ENCODE measurements at regions not wholly inside any gene's neighbourhood (a gene's known extent, or its start where the extent isn't known, plus 50 kb on each side); places are given as distances from the start of the nearest gene placed in this dataset.
"Not testable (repeated sequence)": the region's sequence is repeated elsewhere in the genome, so short reads cannot be mapped to it uniquely, and the experiment has no call there.

DNA sequence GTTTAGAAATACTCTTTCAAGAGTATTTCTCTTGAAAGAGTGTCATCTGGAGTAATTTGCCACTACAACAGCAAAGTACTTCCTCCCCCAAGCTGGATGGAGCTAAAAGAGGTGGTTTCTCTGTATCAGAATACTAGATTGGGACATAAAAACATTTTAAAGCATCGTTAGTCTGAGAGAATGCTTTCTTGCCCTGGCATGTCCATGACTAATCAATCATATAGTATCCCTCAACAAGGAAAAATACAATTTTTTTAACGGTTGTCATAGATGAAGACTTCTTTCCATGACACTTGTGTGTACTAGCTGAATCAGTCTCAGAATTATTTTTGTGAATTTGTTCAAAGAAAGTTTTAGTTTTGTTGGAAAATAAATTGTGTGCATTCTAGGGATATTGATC lies 237.9 kb downstream of the NEBL start:
- no peaks in the 10 kb centered on the region for H3K9me3 ChIP-seq
- TF ChIP-seq CTCF (IDR thresholded peaks at IDR 0.05): no peak
- H3K9ac ChIP-seq (ENCODE audit: low read depth in 2 of 2, low read length in 2 of 2): no peak overlapping the region
- H3K4me3 ChIP-seq: no peak overlapping the region
- no peak for DNase-seq
- H3K27me3 ChIP-seq: no peaks in the 10 kb centered on the region
- no peak overlapping the region for H3K27ac ChIP-seq
- no peaks in the 10 kb centered on the region for H3K36me3 ChIP-seq
- intact Hi-C loops (cut with DNase I): no loop called here
- H3K4me1 ChIP-seq: no peaks in the 10 kb centered on the region

DNA sequence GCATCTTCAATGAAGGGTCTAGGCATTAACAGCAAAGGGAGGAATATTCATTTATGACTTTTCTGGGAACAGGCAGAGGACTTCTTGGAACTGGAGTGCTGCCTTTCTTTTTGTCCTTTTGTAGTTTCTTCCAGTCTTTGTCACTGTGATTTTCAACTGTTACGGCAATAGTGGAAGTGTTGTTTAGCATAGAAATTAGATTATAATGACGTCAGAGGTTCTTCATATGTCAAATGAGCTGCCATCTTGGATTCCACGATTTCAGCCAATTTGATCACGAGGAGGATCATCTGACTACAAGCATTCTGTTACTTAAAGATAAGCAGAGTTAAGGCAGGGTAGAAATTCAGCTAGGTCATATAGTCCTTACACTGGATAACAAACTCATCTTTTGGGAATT lies 239.0 kb downstream of the NEBL start:
- no peaks in the 10 kb centered on the region for H3K27me3 ChIP-seq
- intact Hi-C loops (cut with DNase I): no loop called here
- no peak for TF ChIP-seq CTCF (IDR thresholded peaks at IDR 0.05)

DNA sequence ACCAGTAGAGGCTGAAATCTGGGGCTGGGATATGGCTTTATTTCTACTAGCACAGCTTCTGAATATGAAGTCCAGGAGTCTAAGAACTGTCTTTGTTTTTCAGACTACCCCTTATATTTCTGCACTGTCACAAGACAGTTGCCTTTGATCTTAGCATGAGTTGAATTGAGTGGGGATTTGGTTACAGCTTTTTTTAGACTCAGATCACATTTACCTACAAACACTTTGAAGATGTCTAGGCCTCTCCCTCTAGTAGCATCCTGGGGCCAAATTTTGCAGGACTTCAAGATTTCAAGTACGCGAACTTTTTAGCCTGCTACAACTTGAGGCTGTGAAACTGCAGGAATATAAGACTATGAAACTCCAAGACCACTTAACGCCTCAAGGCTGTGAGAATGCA lies 240.2 kb downstream of the NEBL start:
- TF ChIP-seq CTCF (IDR thresholded peaks at IDR 0.05): no peak
- no peaks in the 10 kb centered on the region for H3K36me3 ChIP-seq
- no peaks in the 10 kb centered on the region for H3K27me3 ChIP-seq
- H3K27ac ChIP-seq: no peak overlapping the region
- no peak overlapping the region for H3K4me3 ChIP-seq
- DNase-seq: no peak
- H3K9ac ChIP-seq (ENCODE audit: low read depth in 2 of 2, low read length in 2 of 2): no peak overlapping the region
- H3K9me3 ChIP-seq: no peaks in the 10 kb centered on the region
- H3K4me1 ChIP-seq: no peaks in the 10 kb centered on the region
- intact Hi-C loops (cut with DNase I): no loop called here

More for the DNA sequence above, 239.0 kb downstream of the NEBL start:
- DNase-seq: no peak
- Histone ChIP-seq H3K9me3 (no peaks in the 10 kb centered on the region), H3K4me3 (no peak overlapping the region), H3K4me1 (no peaks in the 10 kb centered on the region), H3K9ac (ENCODE audit: low read depth in 2 of 2, low read length in 2 of 2) (no peak overlapping the region), H3K36me3 (no peaks in the 10 kb centered on the region), H3K27ac (no peak overlapping the region)

- DNase-seq; H3K4me1 ChIP-seq; H3K36me3 ChIP-seq; H3K4me3 ChIP-seq; H3K9ac ChIP-seq (ENCODE audit: low read depth in 2 of 2, low read length in 2 of 2); H3K27ac ChIP-seq; H3K9me3 ChIP-seq; intact Hi-C loops (cut with DNase I); H3K27me3 ChIP-seq: not testable (repeated sequence)
Observed at GRCh38 chr10:20652424-20652823, 244.7 kb downstream of the NEBL start.

GRCh38 chr10:20648263-20648874 lies 248.7 kb downstream of the NEBL start:
- no peaks in the 10 kb centered on the region for H3K4me1 ChIP-seq
- intact Hi-C loops (cut with DNase I): no loop called here
- no peak overlapping the region for H3K9ac ChIP-seq (ENCODE audit: low read depth in 2 of 2, low read length in 2 of 2)
- no peak overlapping the region for H3K27ac ChIP-seq
- no peaks in the 10 kb centered on the region for H3K27me3 ChIP-seq
- TF ChIP-seq CTCF (IDR thresholded peaks at IDR 0.05): no peak
- no peak for DNase-seq
- H3K4me3 ChIP-seq: no peak overlapping the region
- H3K9me3 ChIP-seq: no peaks in the 10 kb centered on the region
- H3K36me3 ChIP-seq: no peaks in the 10 kb centered on the region

DNA sequence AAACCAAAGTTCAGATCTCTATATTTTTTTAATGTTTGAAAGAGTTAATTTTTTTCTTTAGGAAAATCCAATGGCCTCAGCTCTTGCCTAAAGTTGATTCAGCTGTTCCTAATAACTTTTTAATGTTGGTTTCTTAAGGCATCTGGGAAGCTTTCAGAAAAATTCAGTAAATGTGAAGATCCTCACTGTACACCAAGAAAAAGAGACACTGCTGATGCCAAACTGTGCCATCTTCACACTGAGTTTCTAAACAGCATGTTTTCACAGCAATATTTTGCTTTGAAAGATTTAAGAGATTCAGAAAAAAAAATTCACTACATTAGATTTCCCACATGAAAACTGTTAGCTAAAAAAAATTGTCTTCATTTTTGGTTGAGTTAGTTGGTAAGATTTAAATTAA lies 249.4 kb downstream of the NEBL start:
- Histone ChIP-seq H3K4me1 (no peaks in the 10 kb centered on the region), H3K9ac (ENCODE audit: low read depth in 2 of 2, low read length in 2 of 2) (no peak overlapping the region), H3K27ac (no peak overlapping the region), H3K4me3 (no peak overlapping the region), H3K36me3 (no peaks in the 10 kb centered on the region), H3K27me3 (no peaks in the 10 kb centered on the region), H3K9me3 (no peaks in the 10 kb centered on the region)
- intact Hi-C loops (cut with DNase I): no loop called here
- no peak for DNase-seq
- no peak for TF ChIP-seq CTCF (IDR thresholded peaks at IDR 0.05)
